ENCODE measurements at regions not wholly inside any gene's neighbourhood (a gene's known extent, or its start where the extent isn't known, plus 50 kb on each side); places are given as distances from the start of the nearest gene placed in this dataset.

GRCh38 chr18:76604935-76605240 lies 109.8 kb upstream of the ZNF516 start:
- no TSS peak for BruUV-seq (replicated peaks)
- H3K27ac ChIP-seq (ENCODE audit: insufficient read depth, low read depth, low read length) = no peak overlapping the region
- H3K36me3 ChIP-seq (ENCODE audit: control insufficient read depth in 2 of 2, extremely low read depth in 1 of 2, insufficient read depth in 2 of 2, low read length in 2 of 2) = no peaks in the 10 kb centered on the region
- intact Hi-C loops (cut with micrococcal nuclease) = no loop called here
- no peaks in the 10 kb centered on the region for H3K9me1 ChIP-seq (replicated peaks; ENCODE audit: control insufficient read depth, extremely low read depth, insufficient read depth, low read length)
- H3K4me2 ChIP-seq (ENCODE audit: insufficient read depth, low read length) = no peak overlapping the region
- FAIRE-seq = no peak
- ChIA-PET POLR2A (no interaction called here), CTCF (no interaction called here)
- H3K9me3 ChIP-seq (replicated peaks; ENCODE audit: control insufficient read depth, insufficient read depth, low read length) = no peaks in the 10 kb centered on the region
- no peaks in the 10 kb centered on the region for H3K4me1 ChIP-seq (ENCODE audit: control insufficient read depth, extremely low read depth, insufficient read depth, low read length)
- H3K79me2 ChIP-seq (ENCODE audit: control insufficient read depth, insufficient read depth, low read length) = no peaks in the 10 kb centered on the region
- H4K20me1 ChIP-seq (replicated peaks; ENCODE audit: control insufficient read depth, extremely low read depth, insufficient read depth, low read length) = no peaks in the 10 kb centered on the region
- H3K4me3 ChIP-seq (replicated peaks in 1 of 3; ENCODE audit: insufficient read depth in 1 of 3, low read depth in 1 of 3, low read length in 3 of 3) = no peak overlapping the region
- H3K9ac ChIP-seq (replicated peaks; ENCODE audit: extremely low read depth, insufficient read depth, low read length) = no peak overlapping the region
- TF ChIP-seq EZH2 (IDR thresholded peaks at IDR 0.05; ENCODE audit: borderline replicate concordance, low read depth, low read length, severe bottlenecking) (no peak), FOS (IDR thresholded peaks at IDR 0.05; ENCODE audit: borderline replicate concordance, insufficient read depth, low read length) (no peak), POLR2AphosphoS5 (IDR thresholded peaks at IDR 0.05; ENCODE audit: insufficient read depth, low read depth, low read length) (no peak), MAX (IDR thresholded peaks at IDR 0.05; ENCODE audit: insufficient read depth, insufficient read length) (no peak), POLR2A (IDR thresholded peaks at IDR 0.05; ENCODE audit: low read depth, low read length) (no peak), MYC (IDR thresholded peaks at IDR 0.05; ENCODE audit: low read depth, low read length) (no peak), JUN (IDR thresholded peaks at IDR 0.05; ENCODE audit: borderline replicate concordance, insufficient read depth, insufficient read length, low read depth) (no peak), GATA2 (IDR thresholded peaks at IDR 0.05; ENCODE audit: insufficient read depth, insufficient read length, low read depth, low read length) (no peak), CTCF (IDR thresholded peaks at IDR 0.05; ENCODE audit: extremely low read depth in 1 of 2, insufficient read depth in 1 of 2, low read depth in 1 of 2, low read length in 2 of 2) (no peak)
- no peak overlapping the region for H2AFZ ChIP-seq (ENCODE audit: low read depth, low read length)
- DNase-seq (ENCODE audit: low read depth, low spot score) = no peak
- H3K27me3 ChIP-seq (ENCODE audit: control insufficient read depth in 2 of 2, insufficient read depth in 2 of 2, low read length in 2 of 2) = no peaks in the 10 kb centered on the region
- dilution Hi-C loops (cut with MboI; ENCODE audit: extremely low pct_ligation_motif_present, low sequenced_read_pairs) = no loop called here
